CD1c-positive myeloid dendritic cell (primary cell): ENCODE measurements at regions not wholly inside any gene's neighbourhood (a gene's known extent, or its start where the extent isn't known, plus 50 kb on each side); places are given as distances from the start of the nearest gene placed in this dataset.

Experiments
- DNase-seq: peaks from one replicate; pipeline ENCODE4 v3.0.0-alpha.2; 2016; ENCODE audit errors: extremely low spot score

- DNase-seq: no peak
Measured at GRCh38 chr11:115775846-115776245, 271.6 kb upstream of the CADM1 start.

GRCh38 chr11:115774756-115775155 is 270.5 kb upstream of the CADM1 start:
- no peak for DNase-seq

- no peak for DNase-seq
Measured at GRCh38 chr11:115769891-115770290, 265.7 kb upstream of the CADM1 start.

- no peak for DNase-seq
Measured at GRCh38 chr11:115767883-115768282, 263.7 kb upstream of the CADM1 start.

- no peak for DNase-seq
Measured at GRCh38 chr11:115767047-115767802, 263.0 kb upstream of the CADM1 start.

GRCh38 chr11:115766561-115766960 is 262.3 kb upstream of the CADM1 start:
- DNase-seq: no peak

- DNase-seq: no peak
Measured at GRCh38 chr11:115765803-115766239, 261.6 kb upstream of the CADM1 start.

GRCh38 chr11:115764176-115764575 is 260.0 kb upstream of the CADM1 start:
- DNase-seq: no peak

- no peak for DNase-seq
Measured at GRCh38 chr11:115761817-115762216, 257.6 kb upstream of the CADM1 start.

- peak; percentile 53 for DNase-seq
Measured at GRCh38 chr11:115761348-115761747, 257.1 kb upstream of the CADM1 start.

GRCh38 chr11:115760461-115761320 is 256.5 kb upstream of the CADM1 start:
- DNase-seq: no peak

GRCh38 chr11:115759622-115760460 is 255.6 kb upstream of the CADM1 start:
- DNase-seq: peak; percentile 24

GRCh38 chr11:115758011-115758410 is 253.8 kb upstream of the CADM1 start:
- DNase-seq: no peak

GRCh38 chr11:115751243-115752015 is 247.2 kb upstream of the CADM1 start:
- DNase-seq: no peak

GRCh38 chr11:115745610-115746512 is 241.6 kb upstream of the CADM1 start:
- DNase-seq: peak; percentile 49

- DNase-seq: no peak
Measured at GRCh38 chr11:115745066-115745465, 240.9 kb upstream of the CADM1 start.

- no peak for DNase-seq
Measured at GRCh38 chr11:115743719-115744118, 239.5 kb upstream of the CADM1 start.

GRCh38 chr11:115741376-115742107 is 237.3 kb upstream of the CADM1 start:
- DNase-seq: no peak

GRCh38 chr11:115740324-115740723 is 236.1 kb upstream of the CADM1 start:
- DNase-seq: no peak
